ENCODE measurements at regions not wholly inside any gene's neighbourhood (a gene's known extent, or its start where the extent isn't known, plus 50 kb on each side); places are given as distances from the start of the nearest gene placed in this dataset.

- TF ChIP-seq CTCF (IDR thresholded peaks at IDR 0.05) (no peak), POLR2A (IDR thresholded peaks at IDR 0.05) (no peak), POLR2AphosphoS5 (IDR thresholded peaks at IDR 0.05) (no peak)
Observed at GRCh38 chr16:86335266-86336172, 174.8 kb upstream of the FOXF1 start.
